Heart left ventricle (tissue), 13 donors: ENCODE measurements at regions not wholly inside any gene's neighbourhood (a gene's known extent, or its start where the extent isn't known, plus 50 kb on each side); places are given as distances from the start of the nearest gene placed in this dataset.

Source experiments
- POLR2A ChIP-seq, 2 donors: fragments of 450-650 bp; IDR thresholded peaks; one replicate each; pipeline ENCODE4 v1.6.1; 2017; ENCODE audit warnings: antibody characterized with exemption in 2 of 2, mild to moderate bottlenecking in 2 of 2, moderate library complexity in 2 of 2
- TF ChIP-seq, protein P1 (sequence below), 12 donors: fragments of 200-600 bp; sonication (generic) in 4 of 12; IDR thresholded peaks; one replicate each; pipeline versions ENCODE4 v1.5.0 to v1.8.0; 2018 to 2022; ENCODE audit warnings: antibody characterized with exemption in 12 of 12, mild to moderate bottlenecking in 5 of 12
- donor health status: ischemic (EF 13 %, LVEDD 7.1; RV severe dilation, severe dysfunction).
- donor health status: DM: no; HTN: yes; CAD: no.
- donor health status: DM: no; HTN: no; CAD: no.
- donor health status: ischemic (EF 25% LVEDD 6.9; RV normal size, moderate dysfunction).
- donor health status: ischemic (EF 25% LVEDD 5.7; RV mildly dilated, moderate dysfunction).
- donor health status: ischemic (EF 35%, LVEDD 5.7; RV mildly dilated, moderate dysfunction).
- donor health status: nonischemic (EF 11% LVEDD 7.7; RV severe dilation, severe dysfunction).
- donor health status: DM: yes; HTN: yes; CAD: no.
- donor health status: PGD.
- donor health status: ischemic (EF 29% LVEDD 5.4; RV normal size, mild dysfunction).
- donor health status: nonischemic (EF 23%, LVEDD 6.1; RV moderate dilation, normal function).

- TF ChIP-seq, protein P1, sequence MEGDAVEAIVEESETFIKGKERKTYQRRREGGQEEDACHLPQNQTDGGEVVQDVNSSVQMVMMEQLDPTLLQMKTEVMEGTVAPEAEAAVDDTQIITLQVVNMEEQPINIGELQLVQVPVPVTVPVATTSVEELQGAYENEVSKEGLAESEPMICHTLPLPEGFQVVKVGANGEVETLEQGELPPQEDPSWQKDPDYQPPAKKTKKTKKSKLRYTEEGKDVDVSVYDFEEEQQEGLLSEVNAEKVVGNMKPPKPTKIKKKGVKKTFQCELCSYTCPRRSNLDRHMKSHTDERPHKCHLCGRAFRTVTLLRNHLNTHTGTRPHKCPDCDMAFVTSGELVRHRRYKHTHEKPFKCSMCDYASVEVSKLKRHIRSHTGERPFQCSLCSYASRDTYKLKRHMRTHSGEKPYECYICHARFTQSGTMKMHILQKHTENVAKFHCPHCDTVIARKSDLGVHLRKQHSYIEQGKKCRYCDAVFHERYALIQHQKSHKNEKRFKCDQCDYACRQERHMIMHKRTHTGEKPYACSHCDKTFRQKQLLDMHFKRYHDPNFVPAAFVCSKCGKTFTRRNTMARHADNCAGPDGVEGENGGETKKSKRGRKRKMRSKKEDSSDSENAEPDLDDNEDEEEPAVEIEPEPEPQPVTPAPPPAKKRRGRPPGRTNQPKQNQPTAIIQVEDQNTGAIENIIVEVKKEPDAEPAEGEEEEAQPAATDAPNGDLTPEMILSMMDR (IDR thresholded peaks at IDR 0.05): no peak
- TF ChIP-seq POLR2A (IDR thresholded peaks at IDR 0.05): no peak
These were observed 585.8 kb upstream of the GOT2 start for GRCh38 chr16:59319871-59320270.
